SKM-1 treated with dmso at 0.1 percent for 144 hours (cell line): ENCODE measurements at regions not wholly inside any gene's neighbourhood (a gene's known extent, or its start where the extent isn't known, plus 50 kb on each side); places are given as distances from the start of the nearest gene placed in this dataset.

ENCODE experiments used
- DNase-seq: peaks from one replicate; lab custom pipeline; 2025; ENCODE audit not compliant: unreplicated experiment; lab: John Stamatoyannopoulos, UW

- no peak for DNase-seq
These were observed 60.8 kb upstream of the FOXF1 start for GRCh38 chr16:86449446-86450095.

- DNase-seq, result no peak
These were observed 59.6 kb upstream of the FOXF1 start for GRCh38 chr16:86450691-86451090.

GRCh38 chr16:86452451-86452850 is 57.9 kb upstream of the FOXF1 start:
- DNase-seq, result no peak

GRCh38 chr16:86455116-86455515 is 55.2 kb upstream of the FOXF1 start:
- no peak for DNase-seq

GRCh38 chr16:86455640-86456039 is 54.7 kb upstream of the FOXF1 start:
- no peak for DNase-seq

GRCh38 chr16:86457501-86458148 is 52.7 kb upstream of the FOXF1 start:
- no peak for DNase-seq

GRCh38 chr16:86458149-86458777 is 52.1 kb upstream of the FOXF1 start:
- DNase-seq, result no peak

GRCh38 chr16:86459266-86459665 is 51.1 kb upstream of the FOXF1 start:
- DNase-seq, result no peak
